GM12891 (cell line): ENCODE measurements at regions not wholly inside any gene's neighbourhood (a gene's known extent, or its start where the extent isn't known, plus 50 kb on each side); places are given as distances from the start of the nearest gene placed in this dataset.

ENCODE experiments used
- PAX5 ChIP-seq: IDR thresholded peaks from 2 replicates; pipeline ENCODE4 v1.6.1; 2011; ENCODE audit warnings: low read length, moderate library complexity, mild to moderate bottlenecking; ENCODE audit not compliant: insufficient read depth, severe bottlenecking
- POLR2A ChIP-seq: IDR thresholded peaks from 2 replicates; pipeline ENCODE4 v1.6.1; 2011; ENCODE audit warnings: low read depth, low read length, control low read depth
- POLR2AphosphoS5 ChIP-seq: IDR thresholded peaks from 2 replicates; pipeline ENCODE4 v1.6.1; 2011; ENCODE audit warnings: low read depth, low read length, control low read depth
- TAF1 ChIP-seq: IDR thresholded peaks from 2 replicates; pipeline ENCODE4 v1.6.1; 2011; ENCODE audit warnings: low read depth, low read length, control low read depth

DNA sequence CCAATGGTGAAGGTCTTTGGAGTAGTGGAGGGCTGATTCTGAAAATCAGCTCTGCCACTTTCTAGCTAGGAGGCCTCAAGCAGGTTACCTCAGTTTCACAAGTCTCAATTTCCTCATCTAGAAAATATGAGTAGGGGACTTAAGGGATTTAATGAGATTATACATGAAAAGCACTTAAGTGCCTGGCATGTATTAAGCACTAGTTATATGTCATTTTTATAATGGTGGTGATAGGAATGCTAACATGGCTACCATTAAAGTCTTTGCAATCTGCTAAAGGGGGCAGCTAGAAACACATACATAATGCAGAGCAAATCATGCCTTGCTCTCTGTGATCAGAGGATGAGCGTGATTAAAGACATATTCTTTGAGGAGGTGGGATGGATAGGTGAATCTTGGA, 640.9 kb upstream of the ZEB2 start:
- no peak for TF ChIP-seq TAF1
- TF ChIP-seq POLR2A: no peak
- no peak for TF ChIP-seq POLR2AphosphoS5
- TF ChIP-seq PAX5: no peak
